NCI-H526 (cell line): ENCODE measurements at regions not wholly inside any gene's neighbourhood (a gene's known extent, or its start where the extent isn't known, plus 50 kb on each side); places are given as distances from the start of the nearest gene placed in this dataset.

ENCODE experiments used
- DNase-seq, 2 experiments: peaks; one replicate each; lab custom pipeline; 2025; lab: John Stamatoyannopoulos, UW

DNA sequence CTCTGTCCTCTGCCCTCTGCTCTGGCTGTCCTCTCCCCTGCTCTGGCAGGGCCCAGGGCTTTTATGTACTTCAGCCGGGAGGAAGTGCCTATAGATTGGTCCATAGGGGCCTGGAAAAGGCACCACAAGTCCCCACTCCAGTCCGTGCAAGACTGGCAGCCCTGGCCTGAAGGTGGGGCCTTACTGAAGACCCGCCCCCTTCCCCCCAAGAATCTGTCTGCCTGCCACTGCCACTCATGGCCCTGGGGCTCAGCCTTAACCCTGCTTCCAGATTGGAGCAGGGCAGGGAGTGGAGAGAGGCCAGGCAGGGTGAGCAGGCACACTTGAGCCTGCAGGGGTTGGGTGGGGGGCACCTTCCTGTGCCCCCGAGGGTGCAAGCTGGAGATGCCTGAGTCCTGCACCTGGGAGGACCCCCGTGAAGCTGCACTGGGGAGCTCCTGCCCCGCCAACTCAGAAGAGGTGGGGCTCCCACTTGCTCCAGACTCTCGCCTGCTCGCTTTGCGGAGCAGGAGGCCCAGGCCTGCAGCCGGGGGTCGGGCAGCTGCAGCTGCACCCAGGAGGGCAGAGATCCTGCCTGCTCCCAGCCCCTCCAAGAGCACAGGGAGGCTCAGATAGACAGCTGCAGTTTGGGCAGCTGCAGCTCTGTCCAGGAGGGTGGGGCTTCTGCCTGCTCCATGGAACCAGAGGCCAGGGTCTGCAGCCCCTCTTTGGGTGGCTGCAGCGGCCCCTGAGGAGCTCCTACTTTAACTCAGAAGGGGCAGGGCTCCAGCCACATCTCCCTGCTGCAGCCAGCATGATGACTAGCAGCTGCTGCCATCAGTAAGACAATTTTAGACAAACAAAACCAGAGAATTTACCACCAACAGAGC is 51.0 kb upstream of the SC5D start:
- peak in 1 of 2 experiments; percentile 30 for DNase-seq
